ENCODE measurements at regions not wholly inside any gene's neighbourhood (a gene's known extent, or its start where the extent isn't known, plus 50 kb on each side); places are given as distances from the start of the nearest gene placed in this dataset.

GRCh38 chr6:71621918-71622519 lies 264.3 kb upstream of the RIMS1 start:
- no peaks in the 10 kb centered on the region for H3K4me1 ChIP-seq (ENCODE audit: control insufficient read depth in 2 of 2, insufficient read depth in 1 of 2, low read depth in 1 of 2, low read length in 2 of 2)
- H3K18ac ChIP-seq (ENCODE audit: low read length): no peak overlapping the region
- H4K91ac ChIP-seq (ENCODE audit: low read depth, low read length, poor library complexity): no peak overlapping the region
- H2BK15ac ChIP-seq (ENCODE audit: low read length): no peak overlapping the region
- no peak overlapping the region for H2AFZ ChIP-seq (ENCODE audit: low read length)
- no peak overlapping the region for H3K27ac ChIP-seq (replicated peaks; ENCODE audit: low read length)
- no peak for DNase-seq (ENCODE audit: low spot score)
- H3K4me2 ChIP-seq (ENCODE audit: insufficient read depth, low read length, poor library complexity, severe bottlenecking): no peak overlapping the region
- H2BK5ac ChIP-seq (ENCODE audit: low read length): no peak overlapping the region
- peaks cover 2% of the 10 kb centered on the region for H3K79me1 ChIP-seq (ENCODE audit: low read depth, low read length)
- no peak overlapping the region for H3K4me3 ChIP-seq (ENCODE audit: low read length in 2 of 2)
- no peak overlapping the region for H2BK12ac ChIP-seq (ENCODE audit: low read length)
- H3K36me3 ChIP-seq (replicated peaks in 1 of 2; ENCODE audit: control insufficient read depth in 2 of 2, insufficient read depth in 2 of 2, low read length in 2 of 2): no peaks in the 10 kb centered on the region
- no peak overlapping the region for H4K8ac ChIP-seq (ENCODE audit: low read depth, low read length)
- H3K4ac ChIP-seq (ENCODE audit: low read length): no peak overlapping the region
- H2AK5ac ChIP-seq (ENCODE audit: low read depth, low read length): no peak overlapping the region
- no peaks in the 10 kb centered on the region for H3K27me3 ChIP-seq (ENCODE audit: control insufficient read depth in 3 of 3, insufficient read depth in 3 of 3, low read depth in 1 of 3, low read length in 3 of 3)
- peaks cover 6 to 7% of the 10 kb centered on the region in 2 donors for H3K9me3 ChIP-seq (replicated peaks in 1 of 2; ENCODE audit: control insufficient read depth in 2 of 2, insufficient read depth in 1 of 2, low read depth in 1 of 2, low read length in 2 of 2)
- no peak overlapping the region for H2BK120ac ChIP-seq (ENCODE audit: low read depth, low read length)
- WGBS, 2 donors (ENCODE audit: extremely low coverage in 2 of 2, insufficient read length in 2 of 2, insufficient replicate concordance in 1 of 2): no CpG with 5 or more reads among the region's 3 CpGs
- no peak overlapping the region for H3K9ac ChIP-seq (ENCODE audit: low read depth, low read length, poor library complexity)
- H3K14ac ChIP-seq (ENCODE audit: low read length): no peak overlapping the region
- H3K23ac ChIP-seq (ENCODE audit: low read depth, low read length, poor library complexity): no peak overlapping the region

DNA sequence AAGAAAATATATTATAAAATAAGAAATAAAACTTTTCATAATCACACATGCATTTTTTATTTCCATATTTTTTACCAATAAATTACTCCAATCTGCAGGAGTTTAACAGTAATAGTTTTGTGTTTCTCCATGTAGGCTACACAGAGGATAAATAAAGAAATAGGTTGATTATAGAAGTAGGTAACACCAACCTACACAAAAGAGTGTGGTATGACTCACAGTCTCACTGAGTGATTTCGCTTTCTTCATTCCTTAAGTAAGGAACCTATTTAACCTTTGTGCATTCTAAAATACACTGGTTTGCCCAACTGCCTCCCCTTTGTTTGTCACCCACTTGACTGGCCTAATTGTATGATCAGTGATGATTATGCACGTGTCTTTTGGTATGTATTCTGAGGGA lies 244.2 kb upstream of the RIMS1 start:
- H2BK5ac ChIP-seq (ENCODE audit: low read length): no peak overlapping the region
- H2AK5ac ChIP-seq (ENCODE audit: low read depth, low read length): no peak overlapping the region
- no peak overlapping the region for H3K27ac ChIP-seq (replicated peaks; ENCODE audit: low read length)
- no CpG with 5 or more reads among the region's 2 CpGs for WGBS, 2 donors (ENCODE audit: extremely low coverage in 2 of 2, insufficient read length in 2 of 2, insufficient replicate concordance in 1 of 2)
- H2AFZ ChIP-seq (ENCODE audit: low read length): no peak overlapping the region
- no peak overlapping the region for H3K4me3 ChIP-seq (ENCODE audit: low read length in 2 of 2)
- H3K4me2 ChIP-seq (ENCODE audit: insufficient read depth, low read length, poor library complexity, severe bottlenecking): no peak overlapping the region
- no peak overlapping the region for H4K8ac ChIP-seq (ENCODE audit: low read depth, low read length)
- no peak overlapping the region for H3K4ac ChIP-seq (ENCODE audit: low read length)
- no peaks in the 10 kb centered on the region for H3K79me1 ChIP-seq (ENCODE audit: low read depth, low read length)
- H3K9me3 ChIP-seq (replicated peaks in 1 of 2; ENCODE audit: control insufficient read depth in 2 of 2, insufficient read depth in 1 of 2, low read depth in 1 of 2, low read length in 2 of 2): peaks cover 0 to 2% of the 10 kb centered on the region in 2 donors
- no peak overlapping the region for H3K18ac ChIP-seq (ENCODE audit: low read length)
- H3K9ac ChIP-seq (ENCODE audit: low read depth, low read length, poor library complexity): no peak overlapping the region
- H3K23ac ChIP-seq (ENCODE audit: low read depth, low read length, poor library complexity): no peak overlapping the region
- H3K4me1 ChIP-seq (ENCODE audit: control insufficient read depth in 2 of 2, insufficient read depth in 1 of 2, low read depth in 1 of 2, low read length in 2 of 2): peaks cover 0 to 2% of the 10 kb centered on the region in 2 donors
- H4K91ac ChIP-seq (ENCODE audit: low read depth, low read length, poor library complexity): no peak overlapping the region
- no peak overlapping the region for H2BK15ac ChIP-seq (ENCODE audit: low read length)
- no peak for DNase-seq (ENCODE audit: low spot score)
- no peak overlapping the region for H2BK120ac ChIP-seq (ENCODE audit: low read depth, low read length)
- H3K27me3 ChIP-seq (ENCODE audit: control insufficient read depth in 3 of 3, insufficient read depth in 3 of 3, low read depth in 1 of 3, low read length in 3 of 3): no peaks in the 10 kb centered on the region
- no peak overlapping the region for H3K14ac ChIP-seq (ENCODE audit: low read length)
- H3K36me3 ChIP-seq (replicated peaks in 1 of 2; ENCODE audit: control insufficient read depth in 2 of 2, insufficient read depth in 2 of 2, low read length in 2 of 2): no peaks in the 10 kb centered on the region
- H2BK12ac ChIP-seq (ENCODE audit: low read length): no peak overlapping the region

DNA sequence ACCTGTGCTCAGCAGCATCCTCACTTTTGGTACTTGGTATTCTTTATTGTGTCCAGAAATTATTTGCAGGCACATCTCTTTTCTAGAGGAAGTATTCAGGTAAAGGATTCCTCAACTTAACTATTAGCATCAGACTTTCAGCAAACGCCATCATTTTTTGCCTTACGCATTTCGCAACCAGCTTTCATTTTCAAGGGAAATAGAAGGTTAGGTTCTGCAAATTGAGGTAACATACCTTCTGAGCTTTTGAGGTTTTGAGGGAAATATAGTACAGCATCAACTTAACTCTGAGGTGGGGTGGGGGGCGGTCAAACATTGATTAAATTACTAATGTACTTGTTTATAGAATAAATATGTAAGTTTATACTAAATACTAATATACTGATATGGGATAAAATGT lies 243.6 kb upstream of the RIMS1 start:
- H3K36me3 ChIP-seq (replicated peaks in 1 of 2; ENCODE audit: control insufficient read depth in 2 of 2, insufficient read depth in 2 of 2, low read length in 2 of 2): no peaks in the 10 kb centered on the region
- no CpG with 5 or more reads among the region's 4 CpGs for WGBS, 2 donors (ENCODE audit: extremely low coverage in 2 of 2, insufficient read length in 2 of 2, insufficient replicate concordance in 1 of 2)
- H2BK5ac ChIP-seq (ENCODE audit: low read length): no peak overlapping the region
- H3K4me1 ChIP-seq (ENCODE audit: control insufficient read depth in 2 of 2, insufficient read depth in 1 of 2, low read depth in 1 of 2, low read length in 2 of 2): peaks cover 0 to 2% of the 10 kb centered on the region in 2 donors
- no peaks in the 10 kb centered on the region for H3K79me1 ChIP-seq (ENCODE audit: low read depth, low read length)
- H3K14ac ChIP-seq (ENCODE audit: low read length): no peak overlapping the region
- no peak overlapping the region for H2BK12ac ChIP-seq (ENCODE audit: low read length)
- H3K9me3 ChIP-seq (replicated peaks in 1 of 2; ENCODE audit: control insufficient read depth in 2 of 2, insufficient read depth in 1 of 2, low read depth in 1 of 2, low read length in 2 of 2): peaks cover 0 to 2% of the 10 kb centered on the region in 2 donors
- H4K91ac ChIP-seq (ENCODE audit: low read depth, low read length, poor library complexity): no peak overlapping the region
- no peak for DNase-seq (ENCODE audit: low spot score)
- H2AK5ac ChIP-seq (ENCODE audit: low read depth, low read length): no peak overlapping the region
- no peak overlapping the region for H3K9ac ChIP-seq (ENCODE audit: low read depth, low read length, poor library complexity)
- no peak overlapping the region for H2BK120ac ChIP-seq (ENCODE audit: low read depth, low read length)
- H2BK15ac ChIP-seq (ENCODE audit: low read length): no peak overlapping the region
- no peak overlapping the region for H3K4ac ChIP-seq (ENCODE audit: low read length)
- H3K23ac ChIP-seq (ENCODE audit: low read depth, low read length, poor library complexity): no peak overlapping the region
- no peak overlapping the region for H2AFZ ChIP-seq (ENCODE audit: low read length)
- H3K27me3 ChIP-seq (ENCODE audit: control insufficient read depth in 3 of 3, insufficient read depth in 3 of 3, low read depth in 1 of 3, low read length in 3 of 3): no peaks in the 10 kb centered on the region
- H3K18ac ChIP-seq (ENCODE audit: low read length): no peak overlapping the region
- H3K27ac ChIP-seq (replicated peaks; ENCODE audit: low read length): no peak overlapping the region
- no peak overlapping the region for H3K4me3 ChIP-seq (ENCODE audit: low read length in 2 of 2)
- H3K4me2 ChIP-seq (ENCODE audit: insufficient read depth, low read length, poor library complexity, severe bottlenecking): no peak overlapping the region
- no peak overlapping the region for H4K8ac ChIP-seq (ENCODE audit: low read depth, low read length)

GRCh38 chr6:71645299-71645698 lies 241.1 kb upstream of the RIMS1 start:
- DNase-seq (ENCODE audit: low spot score): no peak
- no peaks in the 10 kb centered on the region for H3K36me3 ChIP-seq (replicated peaks in 1 of 2; ENCODE audit: control insufficient read depth in 2 of 2, insufficient read depth in 2 of 2, low read length in 2 of 2)
- H4K8ac ChIP-seq (ENCODE audit: low read depth, low read length): no peak overlapping the region
- no peak overlapping the region for H2BK5ac ChIP-seq (ENCODE audit: low read length)
- H3K4me1 ChIP-seq (ENCODE audit: control insufficient read depth in 2 of 2, insufficient read depth in 1 of 2, low read depth in 1 of 2, low read length in 2 of 2): peaks cover 0 to 2% of the 10 kb centered on the region in 2 donors
- no peak overlapping the region for H3K27ac ChIP-seq (replicated peaks; ENCODE audit: low read length)
- H3K14ac ChIP-seq (ENCODE audit: low read length): no peak overlapping the region
- H3K4me3 ChIP-seq (ENCODE audit: low read length in 2 of 2): no peak overlapping the region
- no peak overlapping the region for H3K4me2 ChIP-seq (ENCODE audit: insufficient read depth, low read length, poor library complexity, severe bottlenecking)
- no peak overlapping the region for H2AK5ac ChIP-seq (ENCODE audit: low read depth, low read length)
- H3K9ac ChIP-seq (ENCODE audit: low read depth, low read length, poor library complexity): no peak overlapping the region
- peaks cover 0 to 2% of the 10 kb centered on the region in 2 donors for H3K9me3 ChIP-seq (replicated peaks in 1 of 2; ENCODE audit: control insufficient read depth in 2 of 2, insufficient read depth in 1 of 2, low read depth in 1 of 2, low read length in 2 of 2)
- no peak overlapping the region for H3K23ac ChIP-seq (ENCODE audit: low read depth, low read length, poor library complexity)
- no peak overlapping the region for H2BK120ac ChIP-seq (ENCODE audit: low read depth, low read length)
- no peak overlapping the region for H4K91ac ChIP-seq (ENCODE audit: low read depth, low read length, poor library complexity)
- H2BK12ac ChIP-seq (ENCODE audit: low read length): no peak overlapping the region
- WGBS, 2 donors (ENCODE audit: extremely low coverage in 2 of 2, insufficient read length in 2 of 2, insufficient replicate concordance in 1 of 2): 100% methylated on average over 1 of the region's 3 CpGs; no CpG with 5 or more reads in 1 of the 2 donors
- H2BK15ac ChIP-seq (ENCODE audit: low read length): no peak overlapping the region
- H3K4ac ChIP-seq (ENCODE audit: low read length): no peak overlapping the region
- no peak overlapping the region for H3K18ac ChIP-seq (ENCODE audit: low read length)
- H3K79me1 ChIP-seq (ENCODE audit: low read depth, low read length): no peaks in the 10 kb centered on the region
- no peak overlapping the region for H2AFZ ChIP-seq (ENCODE audit: low read length)
- no peaks in the 10 kb centered on the region for H3K27me3 ChIP-seq (ENCODE audit: control insufficient read depth in 3 of 3, insufficient read depth in 3 of 3, low read depth in 1 of 3, low read length in 3 of 3)
